HEK293 (cell line): ENCODE measurements at regions not wholly inside any gene's neighbourhood (a gene's known extent, or its start where the extent isn't known, plus 50 kb on each side); places are given as distances from the start of the nearest gene placed in this dataset.

ENCODE experiments used
- CTCF ChIA-PET: fragments of 350-600 bp; formaldehyde crosslinking; extraction: SDS; loops from one replicate; lab custom pipeline; 2021; ENCODE audit warnings: antibody characterized with exemption; lab: Yijun Ruan, JAX
- POLR2A ChIA-PET: fragments of 300-600 bp; formaldehyde crosslinking; extraction: SDS; loops from one replicate; lab custom pipeline; 2020; ENCODE audit warnings: antibody characterized with exemption, inconsistent platforms; lab: Yijun Ruan, JAX
- H3K27ac ChIP-seq: fragments of 200-500 bp; sonication (Bioruptor generic); 2 replicates; pipeline ENCODE4 v1.5.1; 2014; ENCODE audit warnings: low read depth, low read length, control low read depth, inconsistent platforms; ENCODE audit errors: extremely low read depth
- H3K36me3 ChIP-seq, 2 experiments: fragments of 200-500 bp in 1 of 2; sonication (Bioruptor generic) in 1 of 2; 1 replicate in 1 of 2; 2 replicates in 1 of 2; pipeline ENCODE4 v1.5.1; 2014 to 2017; ENCODE audit warnings: inconsistent platforms in 2 of 2, low read length in 2 of 2; ENCODE audit not compliant: control insufficient read depth in 2 of 2, insufficient read depth in 1 of 2
- H3K4me1 ChIP-seq: fragments of 200-500 bp; sonication (Bioruptor generic); 2 replicates; pipeline ENCODE4 v1.5.1; 2014; ENCODE audit warnings: mild to moderate bottlenecking, low read length, inconsistent platforms; ENCODE audit not compliant: control insufficient read depth, insufficient read depth
- H3K4me3 ChIP-seq: 2 replicates; pipeline ENCODE4 v1.5.1; 2011; ENCODE audit warnings: low read depth, mild to moderate bottlenecking, control low read depth, low read length, moderate library complexity
- H3K9me3 ChIP-seq: fragments of 200-500 bp; sonication (Bioruptor generic); 2 replicates; pipeline ENCODE4 v1.5.1; 2014; ENCODE audit warnings: low read depth, low read length, inconsistent platforms; ENCODE audit not compliant: control insufficient read depth, insufficient read depth
- MZF1 ChIP-seq: fragments of 450-650 bp; formaldehyde crosslinking; IDR thresholded peaks from 2 replicates; pipeline ENCODE4 v1.5.1; 2017; ENCODE audit warnings: missing biosample characterization, missing genetic modification characterization, borderline replicate concordance
- OVOL3 ChIP-seq: fragments of 450-650 bp; formaldehyde crosslinking; IDR thresholded peaks from 2 replicates; pipeline ENCODE4 v1.5.1; 2016; ENCODE audit warnings: missing biosample characterization, missing genetic modification characterization
- ZNF391 ChIP-seq: fragments of 450-650 bp; formaldehyde crosslinking; IDR thresholded peaks from 2 replicates; pipeline ENCODE4 v1.5.1; 2016; ENCODE audit warnings: low read depth, missing biosample characterization, missing genetic modification characterization, borderline replicate concordance
- ZNF426 ChIP-seq: fragments of 450-650 bp; formaldehyde crosslinking; IDR thresholded peaks from 2 replicates; pipeline ENCODE4 v1.5.1; 2017; ENCODE audit warnings: missing biosample characterization, missing genetic modification characterization, mild to moderate bottlenecking, inconsistent platforms, moderate library complexity
- ZNF555 ChIP-seq: fragments of 450-650 bp; formaldehyde crosslinking; conservative IDR thresholded peaks from 2 replicates; pipeline ENCODE4 v1.5.1; 2017; ENCODE audit warnings: missing biosample characterization, mild to moderate bottlenecking, missing genetic modification characterization, inconsistent platforms
- ZNF626 ChIP-seq: fragments of 450-650 bp; sonication (Bioruptor Pico); formaldehyde crosslinking; IDR thresholded peaks from 2 replicates; pipeline ENCODE4 v1.5.1; 2018; ENCODE audit warnings: missing biosample characterization, missing genetic modification characterization, inconsistent platforms
- ZNF664 ChIP-seq: fragments of 450-650 bp; formaldehyde crosslinking; IDR thresholded peaks from 2 replicates; pipeline ENCODE4 v1.5.1; 2016; ENCODE audit warnings: missing biosample characterization, missing genetic modification characterization
- ZNF677 ChIP-seq: fragments of 450-650 bp; IDR thresholded peaks from 2 replicates; pipeline ENCODE4 v1.5.0; 2018; ENCODE audit warnings: missing biosample characterization, mild to moderate bottlenecking, missing genetic modification characterization, moderate library complexity
- ZNF747 ChIP-seq: fragments of 450-650 bp; formaldehyde crosslinking; IDR thresholded peaks from 2 replicates; pipeline ENCODE4 v1.5.1; 2016; ENCODE audit warnings: missing biosample characterization, missing genetic modification characterization
- TF ChIP-seq, protein P1 (sequence below): fragments of 450-650 bp; formaldehyde crosslinking; conservative IDR thresholded peaks from 2 replicates; pipeline ENCODE4 v1.5.1; 2016; ENCODE audit warnings: low read depth, missing biosample characterization, missing genetic modification characterization
- TF ChIP-seq, protein P2 (sequence below): fragments of 450-650 bp; formaldehyde crosslinking; IDR thresholded peaks from 2 replicates; pipeline ENCODE4 v1.5.1; 2016; ENCODE audit warnings: missing biosample characterization, missing genetic modification characterization
- TF ChIP-seq, protein P3 (sequence below): fragments of 450-650 bp; formaldehyde crosslinking; IDR thresholded peaks from 2 replicates; pipeline ENCODE4 v1.5.1; 2016; ENCODE audit warnings: missing biosample characterization, missing genetic modification characterization
- TF ChIP-seq, protein P4 (sequence below): fragments of 450-650 bp; formaldehyde crosslinking; IDR thresholded peaks from 2 replicates; pipeline ENCODE4 v1.5.1; 2016; ENCODE audit warnings: missing biosample characterization, missing genetic modification characterization, low read depth
- TF ChIP-seq, protein P5 (sequence below): fragments of 450-650 bp; formaldehyde crosslinking; IDR thresholded peaks from 2 replicates; pipeline ENCODE4 v1.5.1; 2016; ENCODE audit warnings: missing biosample characterization, missing genetic modification characterization
- TF ChIP-seq, protein P6 (sequence below): fragments of 450-650 bp; formaldehyde crosslinking; IDR thresholded peaks from 2 replicates; pipeline ENCODE4 v1.5.1; 2016; ENCODE audit warnings: missing biosample characterization, missing genetic modification characterization, borderline replicate concordance
- TF ChIP-seq, protein P7 (sequence below): fragments of 450-650 bp; formaldehyde crosslinking; IDR thresholded peaks from 2 replicates; pipeline ENCODE4 v1.5.1; 2016; ENCODE audit warnings: missing biosample characterization, missing genetic modification characterization

DNA sequence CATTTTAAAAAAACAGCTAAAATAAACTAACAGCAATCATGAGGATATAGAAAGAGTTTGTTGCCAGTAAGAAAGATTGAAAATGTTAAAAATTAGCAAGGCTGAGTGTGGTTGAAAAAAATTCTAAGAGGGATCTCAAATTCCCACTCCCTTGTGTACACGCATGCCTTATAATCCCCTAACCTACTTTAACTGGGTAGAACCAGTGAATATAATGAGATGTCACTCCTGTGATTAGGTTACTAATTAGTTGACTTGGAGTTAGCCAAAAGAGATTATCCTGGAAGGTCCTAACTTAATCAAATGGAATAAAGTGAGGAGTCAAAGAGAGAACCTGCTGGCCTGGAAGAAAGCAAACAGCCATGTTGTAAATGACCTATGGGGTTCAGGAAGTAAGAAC is 286.0 kb upstream of the TGFBR2 start:
- TF ChIP-seq ZNF677: no peak
- TF ChIP-seq, protein P1, sequence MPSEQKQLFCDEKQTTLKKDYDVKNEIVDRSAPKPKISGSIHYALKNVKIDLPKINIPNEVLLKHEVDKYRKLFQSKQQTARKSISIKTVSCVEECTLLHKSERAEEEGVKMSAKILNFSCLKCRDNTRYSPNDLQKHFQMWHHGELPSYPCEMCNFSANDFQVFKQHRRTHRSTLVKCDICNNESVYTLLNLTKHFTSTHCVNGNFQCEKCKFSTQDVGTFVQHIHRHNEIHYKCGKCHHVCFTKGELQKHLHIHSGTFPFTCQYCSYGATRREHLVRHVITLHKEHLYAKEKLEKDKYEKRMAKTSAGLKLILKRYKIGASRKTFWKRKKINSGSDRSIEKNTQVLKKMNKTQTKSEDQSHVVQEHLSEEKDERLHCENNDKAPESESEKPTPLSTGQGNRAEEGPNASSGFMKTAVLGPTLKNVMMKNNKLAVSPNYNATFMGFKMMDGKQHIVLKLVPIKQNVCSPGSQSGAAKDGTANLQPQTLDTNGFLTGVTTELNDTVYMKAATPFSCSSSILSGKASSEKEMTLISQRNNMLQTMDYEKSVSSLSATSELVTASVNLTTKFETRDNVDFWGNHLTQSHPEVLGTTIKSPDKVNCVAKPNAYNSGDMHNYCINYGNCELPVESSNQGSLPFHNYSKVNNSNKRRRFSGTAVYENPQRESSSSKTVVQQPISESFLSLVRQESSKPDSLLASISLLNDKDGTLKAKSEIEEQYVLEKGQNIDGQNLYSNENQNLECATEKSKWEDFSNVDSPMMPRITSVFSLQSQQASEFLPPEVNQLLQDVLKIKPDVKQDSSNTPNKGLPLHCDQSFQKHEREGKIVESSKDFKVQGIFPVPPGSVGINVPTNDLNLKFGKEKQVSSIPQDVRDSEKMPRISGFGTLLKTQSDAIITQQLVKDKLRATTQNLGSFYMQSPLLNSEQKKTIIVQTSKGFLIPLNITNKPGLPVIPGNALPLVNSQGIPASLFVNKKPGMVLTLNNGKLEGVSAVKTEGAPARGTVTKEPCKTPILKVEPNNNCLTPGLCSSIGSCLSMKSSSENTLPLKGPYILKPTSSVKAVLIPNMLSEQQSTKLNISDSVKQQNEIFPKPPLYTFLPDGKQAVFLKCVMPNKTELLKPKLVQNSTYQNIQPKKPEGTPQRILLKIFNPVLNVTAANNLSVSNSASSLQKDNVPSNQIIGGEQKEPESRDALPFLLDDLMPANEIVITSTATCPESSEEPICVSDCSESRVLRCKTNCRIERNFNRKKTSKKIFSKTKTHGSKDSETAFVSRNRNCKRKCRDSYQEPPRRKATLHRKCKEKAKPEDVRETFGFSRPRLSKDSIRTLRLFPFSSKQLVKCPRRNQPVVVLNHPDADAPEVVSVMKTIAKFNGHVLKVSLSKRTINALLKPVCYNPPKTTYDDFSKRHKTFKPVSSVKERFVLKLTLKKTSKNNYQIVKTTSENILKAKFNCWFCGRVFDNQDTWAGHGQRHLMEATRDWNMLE (tag by site-specific recombination): no peak
- no peak for TF ChIP-seq OVOL3
- TF ChIP-seq, protein P2, sequence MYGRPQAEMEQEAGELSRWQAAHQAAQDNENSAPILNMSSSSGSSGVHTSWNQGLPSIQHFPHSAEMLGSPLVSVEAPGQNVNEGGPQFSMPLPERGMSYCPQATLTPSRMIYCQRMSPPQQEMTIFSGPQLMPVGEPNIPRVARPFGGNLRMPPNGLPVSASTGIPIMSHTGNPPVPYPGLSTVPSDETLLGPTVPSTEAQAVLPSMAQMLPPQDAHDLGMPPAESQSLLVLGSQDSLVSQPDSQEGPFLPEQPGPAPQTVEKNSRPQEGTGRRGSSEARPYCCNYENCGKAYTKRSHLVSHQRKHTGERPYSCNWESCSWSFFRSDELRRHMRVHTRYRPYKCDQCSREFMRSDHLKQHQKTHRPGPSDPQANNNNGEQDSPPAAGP (tag by site-specific recombination): no peak
- TF ChIP-seq, protein P3, sequence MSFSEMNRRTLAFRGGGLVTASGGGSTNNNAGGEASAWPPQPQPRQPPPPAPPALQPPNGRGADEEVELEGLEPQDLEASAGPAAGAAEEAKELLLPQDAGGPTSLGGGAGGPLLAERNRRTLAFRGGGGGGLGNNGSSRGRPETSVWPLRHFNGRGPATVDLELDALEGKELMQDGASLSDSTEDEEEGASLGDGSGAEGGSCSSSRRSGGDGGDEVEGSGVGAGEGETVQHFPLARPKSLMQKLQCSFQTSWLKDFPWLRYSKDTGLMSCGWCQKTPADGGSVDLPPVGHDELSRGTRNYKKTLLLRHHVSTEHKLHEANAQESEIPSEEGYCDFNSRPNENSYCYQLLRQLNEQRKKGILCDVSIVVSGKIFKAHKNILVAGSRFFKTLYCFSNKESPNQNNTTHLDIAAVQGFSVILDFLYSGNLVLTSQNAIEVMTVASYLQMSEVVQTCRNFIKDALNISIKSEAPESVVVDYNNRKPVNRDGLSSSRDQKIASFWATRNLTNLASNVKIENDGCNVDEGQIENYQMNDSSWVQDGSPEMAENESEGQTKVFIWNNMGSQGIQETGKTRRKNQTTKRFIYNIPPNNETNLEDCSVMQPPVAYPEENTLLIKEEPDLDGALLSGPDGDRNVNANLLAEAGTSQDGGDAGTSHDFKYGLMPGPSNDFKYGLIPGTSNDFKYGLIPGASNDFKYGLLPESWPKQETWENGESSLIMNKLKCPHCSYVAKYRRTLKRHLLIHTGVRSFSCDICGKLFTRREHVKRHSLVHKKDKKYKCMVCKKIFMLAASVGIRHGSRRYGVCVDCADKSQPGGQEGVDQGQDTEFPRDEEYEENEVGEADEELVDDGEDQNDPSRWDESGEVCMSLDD: no peak
- TF ChIP-seq ZNF626 (tag by site-specific recombination): no peak
- TF ChIP-seq MZF1 (tag by site-specific recombination): no peak
- no peak for TF ChIP-seq ZNF747 (tag by site-specific recombination)
- TF ChIP-seq, protein P4, sequence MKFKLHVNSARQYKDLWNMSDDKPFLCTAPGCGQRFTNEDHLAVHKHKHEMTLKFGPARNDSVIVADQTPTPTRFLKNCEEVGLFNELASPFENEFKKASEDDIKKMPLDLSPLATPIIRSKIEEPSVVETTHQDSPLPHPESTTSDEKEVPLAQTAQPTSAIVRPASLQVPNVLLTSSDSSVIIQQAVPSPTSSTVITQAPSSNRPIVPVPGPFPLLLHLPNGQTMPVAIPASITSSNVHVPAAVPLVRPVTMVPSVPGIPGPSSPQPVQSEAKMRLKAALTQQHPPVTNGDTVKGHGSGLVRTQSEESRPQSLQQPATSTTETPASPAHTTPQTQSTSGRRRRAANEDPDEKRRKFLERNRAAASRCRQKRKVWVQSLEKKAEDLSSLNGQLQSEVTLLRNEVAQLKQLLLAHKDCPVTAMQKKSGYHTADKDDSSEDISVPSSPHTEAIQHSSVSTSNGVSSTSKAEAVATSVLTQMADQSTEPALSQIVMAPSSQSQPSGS (tag by site-specific recombination): no peak
- TF ChIP-seq ZNF426: no peak
- TF ChIP-seq ZNF391 (tag by site-specific recombination): no peak
- Histone ChIP-seq H3K4me3 (no peak overlapping the region), H3K4me1 (0 out of 2 replicates have a peak, but pooled peaks cover 2% of the 10 kb centered on the region), H3K27ac (no peak overlapping the region), H3K36me3 (no peaks in the 10 kb centered on the region), H3K9me3 (no peaks in the 10 kb centered on the region)
- POLR2A ChIA-PET: no interaction called here
- CTCF ChIA-PET: interaction anchor here (0.6 to 1.4 kb wide), 7 partner anchors 10 to 381 kb away, joined by 3 to 4 read pairs (median 3); no protein-coding TSS in a partner anchor

DNA sequence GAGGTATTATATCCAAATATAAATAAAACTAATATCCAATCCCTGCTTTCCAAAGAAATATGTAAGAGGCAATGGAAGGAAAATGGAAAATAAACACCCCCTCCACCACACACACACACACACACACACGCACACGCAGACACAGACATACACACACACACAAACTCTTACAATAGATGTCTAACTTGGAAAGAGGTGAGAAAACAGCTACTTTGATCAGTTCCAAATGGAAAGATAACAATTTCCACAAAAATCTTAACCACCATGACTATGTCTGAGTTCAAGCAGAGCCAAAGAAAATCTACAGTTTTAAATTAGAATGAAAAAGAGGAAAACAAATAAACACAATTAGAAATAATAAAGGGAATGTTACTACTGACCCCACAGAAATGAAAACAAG is 285.3 kb upstream of the TGFBR2 start:
- ChIA-PET POLR2A (no interaction called here), CTCF (interaction anchor here (1.1 kb wide), 1 partner anchor 372 kb away, joined by 3 read pairs; no protein-coding TSS in a partner anchor)
- Histone ChIP-seq H3K27ac (no peak overlapping the region), H3K4me1 (0 out of 2 replicates have a peak, but pooled peaks cover 2% of the 10 kb centered on the region), H3K9me3 (no peaks in the 10 kb centered on the region), H3K36me3 (no peaks in the 10 kb centered on the region), H3K4me3 (no peak overlapping the region)
- TF ChIP-seq, protein P5, sequence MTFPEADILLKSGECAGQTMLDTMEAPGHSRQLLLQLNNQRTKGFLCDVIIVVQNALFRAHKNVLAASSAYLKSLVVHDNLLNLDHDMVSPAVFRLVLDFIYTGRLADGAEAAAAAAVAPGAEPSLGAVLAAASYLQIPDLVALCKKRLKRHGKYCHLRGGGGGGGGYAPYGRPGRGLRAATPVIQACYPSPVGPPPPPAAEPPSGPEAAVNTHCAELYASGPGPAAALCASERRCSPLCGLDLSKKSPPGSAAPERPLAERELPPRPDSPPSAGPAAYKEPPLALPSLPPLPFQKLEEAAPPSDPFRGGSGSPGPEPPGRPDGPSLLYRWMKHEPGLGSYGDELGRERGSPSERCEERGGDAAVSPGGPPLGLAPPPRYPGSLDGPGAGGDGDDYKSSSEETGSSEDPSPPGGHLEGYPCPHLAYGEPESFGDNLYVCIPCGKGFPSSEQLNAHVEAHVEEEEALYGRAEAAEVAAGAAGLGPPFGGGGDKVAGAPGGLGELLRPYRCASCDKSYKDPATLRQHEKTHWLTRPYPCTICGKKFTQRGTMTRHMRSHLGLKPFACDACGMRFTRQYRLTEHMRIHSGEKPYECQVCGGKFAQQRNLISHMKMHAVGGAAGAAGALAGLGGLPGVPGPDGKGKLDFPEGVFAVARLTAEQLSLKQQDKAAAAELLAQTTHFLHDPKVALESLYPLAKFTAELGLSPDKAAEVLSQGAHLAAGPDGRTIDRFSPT (tag by site-specific recombination): no peak
- TF ChIP-seq, protein P6, sequence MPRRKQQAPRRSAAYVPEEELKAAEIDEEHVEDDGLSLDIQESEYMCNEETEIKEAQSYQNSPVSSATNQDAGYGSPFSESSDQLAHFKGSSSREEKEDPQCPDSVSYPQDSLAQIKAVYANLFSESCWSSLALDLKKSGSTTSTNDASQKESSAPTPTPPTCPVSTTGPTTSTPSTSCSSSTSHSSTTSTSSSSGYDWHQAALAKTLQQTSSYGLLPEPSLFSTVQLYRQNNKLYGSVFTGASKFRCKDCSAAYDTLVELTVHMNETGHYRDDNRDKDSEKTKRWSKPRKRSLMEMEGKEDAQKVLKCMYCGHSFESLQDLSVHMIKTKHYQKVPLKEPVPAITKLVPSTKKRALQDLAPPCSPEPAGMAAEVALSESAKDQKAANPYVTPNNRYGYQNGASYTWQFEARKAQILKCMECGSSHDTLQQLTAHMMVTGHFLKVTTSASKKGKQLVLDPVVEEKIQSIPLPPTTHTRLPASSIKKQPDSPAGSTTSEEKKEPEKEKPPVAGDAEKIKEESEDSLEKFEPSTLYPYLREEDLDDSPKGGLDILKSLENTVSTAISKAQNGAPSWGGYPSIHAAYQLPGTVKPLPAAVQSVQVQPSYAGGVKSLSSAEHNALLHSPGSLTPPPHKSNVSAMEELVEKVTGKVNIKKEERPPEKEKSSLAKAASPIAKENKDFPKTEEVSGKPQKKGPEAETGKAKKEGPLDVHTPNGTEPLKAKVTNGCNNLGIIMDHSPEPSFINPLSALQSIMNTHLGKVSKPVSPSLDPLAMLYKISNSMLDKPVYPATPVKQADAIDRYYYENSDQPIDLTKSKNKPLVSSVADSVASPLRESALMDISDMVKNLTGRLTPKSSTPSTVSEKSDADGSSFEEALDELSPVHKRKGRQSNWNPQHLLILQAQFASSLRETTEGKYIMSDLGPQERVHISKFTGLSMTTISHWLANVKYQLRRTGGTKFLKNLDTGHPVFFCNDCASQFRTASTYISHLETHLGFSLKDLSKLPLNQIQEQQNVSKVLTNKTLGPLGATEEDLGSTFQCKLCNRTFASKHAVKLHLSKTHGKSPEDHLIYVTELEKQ (tag by site-specific recombination): no peak
- TF ChIP-seq ZNF664 (tag by site-specific recombination) (no peak), ZNF555 (tag by site-specific recombination) (no peak)
- TF ChIP-seq, protein P7, sequence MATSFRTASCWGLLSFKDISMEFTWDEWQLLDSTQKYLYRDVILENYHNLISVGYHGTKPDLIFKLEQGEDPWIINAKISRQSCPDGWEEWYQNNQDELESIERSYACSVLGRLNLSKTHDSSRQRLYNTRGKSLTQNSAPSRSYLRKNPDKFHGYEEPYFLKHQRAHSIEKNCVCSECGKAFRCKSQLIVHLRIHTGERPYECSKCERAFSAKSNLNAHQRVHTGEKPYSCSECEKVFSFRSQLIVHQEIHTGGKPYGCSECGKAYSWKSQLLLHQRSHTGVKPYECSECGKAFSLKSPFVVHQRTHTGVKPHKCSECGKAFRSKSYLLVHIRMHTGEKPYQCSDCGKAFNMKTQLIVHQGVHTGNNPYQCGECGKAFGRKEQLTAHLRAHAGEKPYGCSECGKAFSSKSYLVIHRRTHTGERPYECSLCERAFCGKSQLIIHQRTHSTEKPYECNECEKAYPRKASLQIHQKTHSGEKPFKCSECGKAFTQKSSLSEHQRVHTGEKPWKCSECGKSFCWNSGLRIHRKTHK (tag by site-specific recombination): no peak
